Right lobe of liver (tissue), 4 donors: ENCODE measurements at regions not wholly inside any gene's neighbourhood (a gene's known extent, or its start where the extent isn't known, plus 50 kb on each side); places are given as distances from the start of the nearest gene placed in this dataset.

Source experiments
- POLR2A ChIP-seq: fragments of 450-650 bp; IDR thresholded peaks from one replicate; pipeline ENCODE4 v1.6.1; 2017; ENCODE audit warnings: antibody characterized with exemption, mild to moderate bottlenecking
- TF ChIP-seq, protein P1 (sequence below), 4 donors: fragments of 200-600 bp in 3 of 4; fragments of 450-650 bp in 1 of 4; IDR thresholded peaks; one replicate each; pipeline versions ENCODE4 v1.5.1 to v1.8.0; 2016 to 2022; ENCODE audit warnings: antibody characterized with exemption in 4 of 4, mild to moderate bottlenecking in 2 of 4
- donor health status: DM: no; HTN: no; CAD: no.
- donor health status: DM: no; HTN: no; CAD: no.
- donor health status: DM: no; HTN: yes; CAD: no.

- TF ChIP-seq, protein P1, sequence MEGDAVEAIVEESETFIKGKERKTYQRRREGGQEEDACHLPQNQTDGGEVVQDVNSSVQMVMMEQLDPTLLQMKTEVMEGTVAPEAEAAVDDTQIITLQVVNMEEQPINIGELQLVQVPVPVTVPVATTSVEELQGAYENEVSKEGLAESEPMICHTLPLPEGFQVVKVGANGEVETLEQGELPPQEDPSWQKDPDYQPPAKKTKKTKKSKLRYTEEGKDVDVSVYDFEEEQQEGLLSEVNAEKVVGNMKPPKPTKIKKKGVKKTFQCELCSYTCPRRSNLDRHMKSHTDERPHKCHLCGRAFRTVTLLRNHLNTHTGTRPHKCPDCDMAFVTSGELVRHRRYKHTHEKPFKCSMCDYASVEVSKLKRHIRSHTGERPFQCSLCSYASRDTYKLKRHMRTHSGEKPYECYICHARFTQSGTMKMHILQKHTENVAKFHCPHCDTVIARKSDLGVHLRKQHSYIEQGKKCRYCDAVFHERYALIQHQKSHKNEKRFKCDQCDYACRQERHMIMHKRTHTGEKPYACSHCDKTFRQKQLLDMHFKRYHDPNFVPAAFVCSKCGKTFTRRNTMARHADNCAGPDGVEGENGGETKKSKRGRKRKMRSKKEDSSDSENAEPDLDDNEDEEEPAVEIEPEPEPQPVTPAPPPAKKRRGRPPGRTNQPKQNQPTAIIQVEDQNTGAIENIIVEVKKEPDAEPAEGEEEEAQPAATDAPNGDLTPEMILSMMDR (IDR thresholded peaks at IDR 0.05), result no peak
- TF ChIP-seq POLR2A, result no peak
These were observed 57.8 kb upstream of the FBXL7 start for GRCh38 chr5:15442193-15442570.
